ENCODE measurements at regions not wholly inside any gene's neighbourhood (a gene's known extent, or its start where the extent isn't known, plus 50 kb on each side); places are given as distances from the start of the nearest gene placed in this dataset.

DNA sequence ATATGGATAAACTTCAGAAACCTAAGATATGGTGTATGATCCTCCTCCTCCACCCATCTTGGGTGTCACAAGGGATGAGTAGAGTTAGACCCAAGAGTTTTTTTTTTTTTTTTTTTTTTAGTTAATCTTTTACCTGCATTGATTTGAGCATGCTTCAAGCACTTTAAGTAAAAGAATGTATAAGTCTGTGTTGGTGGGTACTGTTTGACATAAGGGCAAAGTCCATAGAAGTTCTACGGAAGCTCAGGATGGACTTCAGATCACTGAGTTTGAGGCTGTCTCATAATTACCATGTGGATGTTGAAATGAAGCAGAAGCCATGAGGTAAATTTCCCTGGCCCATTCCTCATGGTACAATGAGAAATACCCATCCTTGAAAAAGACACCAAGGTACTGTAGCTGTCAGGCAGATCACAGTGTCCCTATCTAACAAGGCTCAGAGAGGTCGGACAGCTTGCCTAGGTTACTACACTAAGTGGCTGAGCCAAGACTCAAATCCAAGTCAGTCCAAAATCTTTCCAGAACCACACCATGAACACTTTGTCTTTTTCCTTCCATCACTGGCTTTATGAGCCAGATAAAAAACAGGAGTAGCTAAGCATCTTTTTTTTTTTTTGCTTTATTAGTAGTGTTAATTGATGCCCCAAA, 962.8 kb downstream of the CDH11 start:
- ChIA-PET POLR2A (no interaction called here), CTCF (no interaction called here)
- Mint-ChIP-seq H3K9me3 (peaks cover 14% of the 10 kb centered on the region), H3K4me1 (ENCODE audit: low read depth) (no peaks in the 10 kb centered on the region), H3K27ac (no peak overlapping the region), H3K36me3 (ENCODE audit: low read depth) (no peaks in the 10 kb centered on the region), H3K27me3 (no peaks in the 10 kb centered on the region), H3K4me3 (no peak overlapping the region)
- Histone ChIP-seq H3K27ac (ENCODE audit: low read depth in 1 of 2, low read length in 2 of 2) (no peak overlapping the region), H3K4me1 (ENCODE audit: insufficient read depth, low read length) (no peaks in the 10 kb centered on the region), H3K4me3 (ENCODE audit: low read length) (no peak overlapping the region), H3K36me3 (ENCODE audit: insufficient read depth, low read length) (no peaks in the 10 kb centered on the region), H3K27me3 (ENCODE audit: control insufficient read depth in 1 of 2, insufficient read depth in 2 of 2, low read length in 2 of 2) (no peaks in the 10 kb centered on the region), H3K9me3 (ENCODE audit: control insufficient read depth in 1 of 2, insufficient read depth in 1 of 2, low read length in 2 of 2) (peaks cover 4 to 8% of the 10 kb centered on the region in 2 experiments)
- no peak for DNase-seq
- no peak for ATAC-seq (ENCODE audit: poor library complexity)
- intact Hi-C loops (cut with DNase I, micrococcal nuclease): no loop called here
- TF ChIP-seq, protein P1, sequence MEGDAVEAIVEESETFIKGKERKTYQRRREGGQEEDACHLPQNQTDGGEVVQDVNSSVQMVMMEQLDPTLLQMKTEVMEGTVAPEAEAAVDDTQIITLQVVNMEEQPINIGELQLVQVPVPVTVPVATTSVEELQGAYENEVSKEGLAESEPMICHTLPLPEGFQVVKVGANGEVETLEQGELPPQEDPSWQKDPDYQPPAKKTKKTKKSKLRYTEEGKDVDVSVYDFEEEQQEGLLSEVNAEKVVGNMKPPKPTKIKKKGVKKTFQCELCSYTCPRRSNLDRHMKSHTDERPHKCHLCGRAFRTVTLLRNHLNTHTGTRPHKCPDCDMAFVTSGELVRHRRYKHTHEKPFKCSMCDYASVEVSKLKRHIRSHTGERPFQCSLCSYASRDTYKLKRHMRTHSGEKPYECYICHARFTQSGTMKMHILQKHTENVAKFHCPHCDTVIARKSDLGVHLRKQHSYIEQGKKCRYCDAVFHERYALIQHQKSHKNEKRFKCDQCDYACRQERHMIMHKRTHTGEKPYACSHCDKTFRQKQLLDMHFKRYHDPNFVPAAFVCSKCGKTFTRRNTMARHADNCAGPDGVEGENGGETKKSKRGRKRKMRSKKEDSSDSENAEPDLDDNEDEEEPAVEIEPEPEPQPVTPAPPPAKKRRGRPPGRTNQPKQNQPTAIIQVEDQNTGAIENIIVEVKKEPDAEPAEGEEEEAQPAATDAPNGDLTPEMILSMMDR (IDR thresholded peaks at IDR 0.05): no peak

DNA sequence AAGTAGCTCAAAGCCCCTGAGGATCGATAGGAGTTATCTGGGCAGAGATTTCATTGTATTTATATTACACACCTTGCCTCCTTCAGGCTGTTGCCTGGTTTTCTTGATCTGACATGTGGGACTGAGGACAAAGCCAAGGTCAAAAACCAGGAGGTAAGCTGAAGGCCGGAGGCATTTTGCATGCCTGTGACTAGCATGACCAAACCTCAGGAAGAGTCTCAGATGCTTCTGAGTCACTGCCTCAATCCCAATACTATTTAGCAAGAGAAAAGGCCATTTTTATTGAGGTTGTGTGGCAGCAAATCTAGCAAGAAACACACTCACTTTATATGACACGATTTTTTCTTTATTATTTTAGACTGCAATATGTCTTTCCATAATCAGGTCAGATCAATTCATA, 968.1 kb downstream of the CDH11 start:
- CTCF ChIA-PET: no interaction called here
- H3K9me3 Mint-ChIP-seq: peaks cover 15% of the 10 kb centered on the region
- TF ChIP-seq, protein P1 (IDR thresholded peaks at IDR 0.05): no peak
- Histone ChIP-seq H3K27me3 (ENCODE audit: control insufficient read depth in 1 of 2, insufficient read depth in 2 of 2, low read length in 2 of 2) (no peaks in the 10 kb centered on the region), H3K27ac (ENCODE audit: low read depth in 1 of 2, low read length in 2 of 2) (no peak overlapping the region), H3K4me1 (ENCODE audit: insufficient read depth, low read length) (no peaks in the 10 kb centered on the region), H3K9me3 (ENCODE audit: control insufficient read depth in 1 of 2, insufficient read depth in 1 of 2, low read length in 2 of 2) (peaks cover 4% of the 10 kb centered on the region in 2 experiments), H3K36me3 (ENCODE audit: insufficient read depth, low read length) (no peaks in the 10 kb centered on the region), H3K4me3 (ENCODE audit: low read length) (no peak overlapping the region)
- DNase-seq (no peak), ATAC-seq (ENCODE audit: poor library complexity) (no peak)
- intact Hi-C loops (cut with DNase I, micrococcal nuclease): no loop called here
- H3K27me3 Mint-ChIP-seq: no peaks in the 10 kb centered on the region
- no peak overlapping the region for H3K4me3 Mint-ChIP-seq
- H3K4me1 Mint-ChIP-seq (ENCODE audit: low read depth): no peaks in the 10 kb centered on the region
- POLR2A ChIA-PET: no interaction called here
- H3K27ac Mint-ChIP-seq: no peak overlapping the region
- no peaks in the 10 kb centered on the region for H3K36me3 Mint-ChIP-seq (ENCODE audit: low read depth)

DNA sequence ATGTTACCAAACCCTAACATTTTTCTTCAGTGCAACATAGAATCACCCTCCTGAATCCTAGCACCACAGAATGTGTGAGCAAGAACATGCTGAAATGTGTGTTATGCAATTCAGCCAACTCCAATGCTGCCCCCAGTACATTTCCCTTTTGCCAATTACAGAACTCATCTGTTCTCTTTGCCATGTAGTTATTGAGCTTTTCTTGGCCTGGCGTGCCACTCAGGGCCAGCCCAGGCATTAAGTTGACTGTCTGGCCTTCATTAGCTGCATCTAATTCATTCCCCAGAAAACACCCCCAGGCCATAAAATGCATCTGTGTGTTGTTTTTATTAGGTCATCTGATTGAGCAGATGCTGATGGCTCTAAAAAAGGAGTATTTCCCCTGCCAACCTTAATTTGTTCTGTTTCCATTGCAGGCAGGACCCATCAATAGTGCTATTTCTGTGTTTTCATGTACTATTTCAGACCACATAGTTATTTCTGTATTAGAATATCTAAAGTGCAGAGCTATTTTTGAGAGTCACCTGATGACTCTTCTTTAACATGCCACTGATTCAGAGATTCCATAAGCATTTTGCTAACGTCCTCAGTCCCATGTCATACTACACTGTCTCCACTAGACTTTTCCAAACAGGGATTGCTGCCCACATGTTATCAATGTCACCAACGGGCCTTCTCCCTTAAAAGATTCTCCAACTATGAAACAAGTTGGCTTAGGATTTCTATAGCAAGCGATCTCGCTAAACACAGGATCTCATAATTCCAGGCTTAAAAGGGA, 969.7 kb downstream of the CDH11 start:
- H3K9me3 ChIP-seq (ENCODE audit: control insufficient read depth in 1 of 2, insufficient read depth in 1 of 2, low read length in 2 of 2): peaks cover 0 to 4% of the 10 kb centered on the region in 2 experiments
- H3K36me3 ChIP-seq (ENCODE audit: insufficient read depth, low read length): no peaks in the 10 kb centered on the region
- CTCF ChIA-PET: no interaction called here
- Mint-ChIP-seq H3K36me3 (ENCODE audit: low read depth) (no peaks in the 10 kb centered on the region), H3K27me3 (no peaks in the 10 kb centered on the region), H3K9me3 (peaks cover 13% of the 10 kb centered on the region), H3K4me1 (ENCODE audit: low read depth) (no peaks in the 10 kb centered on the region), H3K27ac (no peak overlapping the region), H3K4me3 (no peak overlapping the region)
- POLR2A ChIA-PET: interaction anchor here (0.5 kb wide), 1 partner anchor 118 kb away, joined by 3 read pairs; no protein-coding TSS in a partner anchor
- intact Hi-C loops (cut with DNase I, micrococcal nuclease): no loop called here
- H3K27me3 ChIP-seq (ENCODE audit: control insufficient read depth in 1 of 2, insufficient read depth in 2 of 2, low read length in 2 of 2): no peaks in the 10 kb centered on the region
- H3K4me3 ChIP-seq (ENCODE audit: low read length): no peak overlapping the region
- TF ChIP-seq, protein P1 (IDR thresholded peaks at IDR 0.05): no peak
- H3K4me1 ChIP-seq (ENCODE audit: insufficient read depth, low read length): no peaks in the 10 kb centered on the region
- DNase-seq (no peak), ATAC-seq (ENCODE audit: poor library complexity) (no peak)
- no peak overlapping the region for H3K27ac ChIP-seq (ENCODE audit: low read depth in 1 of 2, low read length in 2 of 2)

Measured in CD4-positive, alpha-beta T cell (primary cell).